GM20000 (cell line): ENCODE measurements at regions not wholly inside any gene's neighbourhood (a gene's known extent, or its start where the extent isn't known, plus 50 kb on each side); places are given as distances from the start of the nearest gene placed in this dataset.
A peak's percentile ranks its signal among the peaks of the same experiment; 100 is the strongest.
"Not testable (repeated sequence)": the region's sequence is repeated elsewhere in the genome, so short reads cannot be mapped to it uniquely, and the experiment has no call there.

Source experiments
- DNase-seq: peaks from one replicate; pipeline ENCODE4 v3.0.0; 2012; ENCODE audit warnings: low spot score
- TF ChIP-seq, protein P1 (sequence below): IDR thresholded peaks from 2 replicates; pipeline ENCODE4 v1.5.1; 2012; ENCODE audit warnings: mild to moderate bottlenecking, control low read depth; ENCODE audit errors: extremely low read depth, missing control alignments

DNA sequence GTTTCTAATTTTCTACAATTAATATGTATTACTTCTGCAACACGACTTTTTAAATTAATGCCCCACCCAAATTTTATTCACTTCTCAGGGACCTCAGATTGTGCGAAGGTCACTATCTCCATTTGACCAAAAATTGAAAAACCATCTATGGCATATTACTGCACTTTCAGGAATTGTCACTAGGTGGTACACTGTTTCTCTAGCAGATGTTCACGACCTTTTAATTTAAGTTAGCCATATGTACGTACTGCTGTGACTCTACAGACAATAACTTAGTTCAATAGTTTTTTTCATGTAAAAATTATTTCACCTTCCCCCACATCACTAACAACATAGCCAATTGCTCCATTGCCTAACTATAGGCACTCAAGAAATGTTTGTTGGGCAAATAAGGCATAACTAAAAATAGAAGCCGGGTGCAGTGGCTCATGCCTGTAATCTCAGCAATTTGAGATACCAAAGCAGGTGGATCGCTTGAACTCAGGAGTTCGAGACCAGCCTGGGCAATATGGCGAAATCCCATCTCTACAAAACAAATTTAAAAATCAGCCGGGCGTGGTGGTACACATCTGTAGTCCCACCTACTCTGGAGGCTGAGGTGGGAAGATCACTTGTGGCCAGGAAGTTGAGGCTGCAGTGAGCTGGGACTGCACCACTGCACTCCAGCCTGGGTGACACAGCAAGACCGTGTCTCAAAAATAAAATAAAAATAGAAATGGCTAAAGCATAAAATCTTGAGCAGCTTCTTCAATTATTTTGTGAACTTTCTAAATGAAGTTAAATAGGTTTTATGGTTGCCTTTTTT lies 75.7 kb upstream of the PKN2 start:
- TF ChIP-seq, protein P1, sequence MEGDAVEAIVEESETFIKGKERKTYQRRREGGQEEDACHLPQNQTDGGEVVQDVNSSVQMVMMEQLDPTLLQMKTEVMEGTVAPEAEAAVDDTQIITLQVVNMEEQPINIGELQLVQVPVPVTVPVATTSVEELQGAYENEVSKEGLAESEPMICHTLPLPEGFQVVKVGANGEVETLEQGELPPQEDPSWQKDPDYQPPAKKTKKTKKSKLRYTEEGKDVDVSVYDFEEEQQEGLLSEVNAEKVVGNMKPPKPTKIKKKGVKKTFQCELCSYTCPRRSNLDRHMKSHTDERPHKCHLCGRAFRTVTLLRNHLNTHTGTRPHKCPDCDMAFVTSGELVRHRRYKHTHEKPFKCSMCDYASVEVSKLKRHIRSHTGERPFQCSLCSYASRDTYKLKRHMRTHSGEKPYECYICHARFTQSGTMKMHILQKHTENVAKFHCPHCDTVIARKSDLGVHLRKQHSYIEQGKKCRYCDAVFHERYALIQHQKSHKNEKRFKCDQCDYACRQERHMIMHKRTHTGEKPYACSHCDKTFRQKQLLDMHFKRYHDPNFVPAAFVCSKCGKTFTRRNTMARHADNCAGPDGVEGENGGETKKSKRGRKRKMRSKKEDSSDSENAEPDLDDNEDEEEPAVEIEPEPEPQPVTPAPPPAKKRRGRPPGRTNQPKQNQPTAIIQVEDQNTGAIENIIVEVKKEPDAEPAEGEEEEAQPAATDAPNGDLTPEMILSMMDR: peak; percentile 36
- DNase-seq: peak; percentile 54

DNA sequence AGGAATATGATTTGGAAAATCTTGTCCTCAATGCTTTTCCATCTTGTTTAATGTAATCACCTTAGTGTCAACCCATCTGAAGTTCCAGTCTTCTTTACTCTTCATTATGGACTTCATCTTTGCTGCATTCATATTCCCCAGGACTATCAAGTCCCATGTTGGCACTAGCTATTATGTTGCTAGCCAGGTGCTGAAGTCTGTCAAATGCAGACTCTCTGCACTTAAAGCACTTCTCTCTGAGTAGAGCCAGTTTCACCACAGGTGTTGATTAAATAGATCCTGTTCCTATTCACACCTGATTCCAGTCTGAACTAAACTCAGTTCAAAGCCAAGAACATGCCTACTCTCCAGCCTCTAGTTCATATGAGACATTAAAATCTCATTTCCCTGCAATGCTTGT lies 75.0 kb upstream of the PKN2 start:
- TF ChIP-seq, protein P1: no peak
- no peak for DNase-seq

DNA sequence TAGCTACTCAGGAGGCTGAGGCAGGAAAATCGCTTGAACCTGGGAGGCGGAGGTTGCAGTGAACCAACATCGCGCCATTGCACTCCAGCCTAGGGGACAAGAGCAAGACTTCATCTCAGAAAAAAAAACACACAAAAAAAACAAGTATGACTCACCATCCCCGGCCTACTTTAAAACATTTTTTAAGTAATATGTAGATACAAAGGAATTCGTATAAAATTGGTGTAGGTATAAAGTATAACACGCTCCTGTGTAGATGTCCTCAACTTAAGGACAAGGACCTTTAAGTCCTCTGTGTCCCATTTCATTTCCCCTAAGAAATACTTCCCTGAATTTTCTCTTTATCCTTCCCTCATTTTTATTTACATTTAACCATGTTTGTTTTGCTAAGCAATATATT lies 73.4 kb upstream of the PKN2 start:
- TF ChIP-seq, protein P1: no peak

DNA sequence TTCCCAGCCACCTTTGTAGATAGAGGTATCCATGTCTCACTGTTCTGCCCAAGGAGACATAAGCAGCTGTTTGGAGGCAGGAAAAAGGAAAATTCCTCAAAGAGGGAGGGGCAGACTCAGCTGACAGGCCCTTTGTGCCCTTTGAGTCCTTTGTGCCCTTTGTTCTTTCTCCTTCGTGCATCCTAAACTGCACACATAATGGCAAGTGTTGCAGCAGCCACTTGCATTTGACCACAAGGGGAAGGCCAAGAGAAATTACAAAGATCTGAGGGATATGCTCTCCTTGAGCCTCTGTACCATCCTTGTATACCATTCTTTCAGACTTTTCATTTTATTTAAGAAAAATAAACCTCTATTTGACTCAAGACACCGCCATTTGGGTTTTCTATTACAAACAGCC lies 71.8 kb upstream of the PKN2 start:
- DNase-seq: no peak
- TF ChIP-seq, protein P1: no peak

More for the DNA sequence above, 73.4 kb upstream of the PKN2 start:
- no peak for DNase-seq

DNA sequence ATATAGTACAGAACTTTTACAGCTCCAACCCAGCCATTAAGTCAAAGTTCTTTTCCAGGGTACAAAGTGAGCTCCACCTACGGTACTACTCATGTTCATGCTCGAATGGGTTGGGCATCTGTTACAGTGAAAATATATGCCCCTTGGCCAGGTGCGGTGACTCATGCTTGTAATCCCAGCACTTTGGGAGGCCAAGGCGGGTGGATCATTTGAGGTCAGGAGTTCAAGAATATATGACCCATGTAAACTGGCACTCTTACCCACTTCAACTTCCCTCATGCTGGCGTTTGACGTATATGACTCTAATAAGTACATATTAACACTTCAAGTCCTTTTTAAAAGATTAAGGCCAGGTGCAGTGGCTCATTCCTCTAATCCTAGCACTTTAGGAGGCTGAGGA lies 71.3 kb upstream of the PKN2 start:
- no peak for DNase-seq

DNA sequence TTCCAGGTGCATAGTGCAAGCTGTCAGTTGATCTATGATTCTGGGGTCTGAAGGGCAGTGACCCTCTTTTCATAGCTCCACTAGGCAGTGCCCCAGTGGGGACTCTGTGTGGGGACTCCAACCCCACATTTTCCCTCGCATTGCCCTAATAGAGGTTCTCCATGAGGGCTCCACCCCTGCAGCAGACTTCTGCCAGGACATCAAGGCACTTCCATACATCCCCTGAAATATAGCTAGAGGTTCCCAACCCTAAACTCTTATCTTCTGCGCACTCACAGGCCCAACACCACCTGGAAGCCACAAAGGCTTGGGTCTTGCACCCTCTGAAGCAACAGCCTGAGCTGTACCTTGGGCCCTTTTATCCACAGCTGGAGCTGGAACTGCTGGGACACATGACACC lies 65.7 kb upstream of the PKN2 start:
- TF ChIP-seq, protein P1: no peak
- DNase-seq: no peak

More for the DNA sequence above, 71.3 kb upstream of the PKN2 start:
- TF ChIP-seq, protein P1: no peak

DNA sequence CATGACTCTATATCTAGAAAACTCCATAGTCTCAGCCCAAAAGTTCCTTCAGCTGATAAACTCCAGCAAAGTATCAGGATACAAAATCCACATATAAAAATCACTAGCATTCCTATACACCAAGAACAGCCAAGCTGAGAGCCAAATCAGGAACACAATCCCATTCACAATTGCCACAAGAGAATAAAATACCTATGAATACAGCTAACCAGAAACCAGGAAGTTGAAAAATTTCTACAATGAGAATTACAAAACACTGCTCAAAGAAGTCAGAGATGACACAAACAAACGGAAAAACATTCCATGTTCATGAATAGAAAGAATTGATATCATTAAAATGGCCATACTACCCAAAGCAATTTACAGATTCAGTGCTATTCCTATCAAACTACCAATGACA lies 61.0 kb upstream of the PKN2 start:
- not testable (repeated sequence) for DNase-seq
